B cell (primary cell): ENCODE measurements at regions not wholly inside any gene's neighbourhood (a gene's known extent, or its start where the extent isn't known, plus 50 kb on each side); places are given as distances from the start of the nearest gene placed in this dataset.

ENCODE experiments used
- ATAC-seq: fragments of 200-7000 bp; cut with Tn5 transposase; one replicate; pipeline ENCODE4 v1.10.0; 2021; ENCODE audit warnings: low read depth, mild to moderate bottlenecking, moderate number of reproducible peaks, moderate library complexity
- CTCF ChIA-PET: fragments of 350-600 bp; sonication (Branson Sonifier 250); formaldehyde crosslinking; loops from one replicate; lab custom pipeline; 2021; ENCODE audit warnings: antibody characterized with exemption, inconsistent platforms; lab: Charles Lee
- POLR2A ChIA-PET: fragments of 350-600 bp; sonication (Branson Sonifier 250); formaldehyde crosslinking; loops from one replicate; lab custom pipeline; 2021; ENCODE audit warnings: antibody characterized with exemption; lab: Charles Lee
- DNase-seq: peaks from one replicate; pipeline ENCODE4 v3.0.0; 2013
- H2AFZ ChIP-seq: 2 replicates; pipeline ENCODE4 v1.6.1; 2012; ENCODE audit warnings: mild to moderate bottlenecking, low read depth, low read length; ENCODE audit not compliant: insufficient read depth, poor library complexity, severe bottlenecking
- H3K27ac ChIP-seq, 2 donors: 1 replicate in 1 of 2; 2 replicates in 1 of 2; pipeline ENCODE4 v1.5.1; 2012 to 2013; ENCODE audit warnings: low read length in 2 of 2, mild to moderate bottlenecking in 2 of 2, moderate library complexity in 1 of 2
- H3K27me3 ChIP-seq, 4 experiments: fragments of 200-600 bp in 1 of 4; sonication (generic) in 1 of 4; replicated peaks in 1 of 4; 1 replicate in 2 of 4; 2 replicates in 2 of 4; pipeline versions ENCODE4 v1.6.1 to v1.7.0; 2013 to 2016; ENCODE audit warnings: low read length in 3 of 4, mild to moderate bottlenecking in 2 of 4, mixed read lengths in 1 of 4, moderate library complexity in 1 of 4; ENCODE audit not compliant: insufficient read depth in 4 of 4, control insufficient read depth in 3 of 4; ENCODE audit errors: control extremely low read depth in 1 of 4
- H3K36me3 ChIP-seq, 2 experiments: replicated peaks in 1 of 2; 1 replicate in 1 of 2; 2 replicates in 1 of 2; pipeline versions ENCODE4 v1.6.1 to v1.7.1; 2013; ENCODE audit warnings: low read length in 1 of 2; ENCODE audit not compliant: insufficient read depth in 2 of 2, control insufficient read depth in 1 of 2; ENCODE audit errors: control extremely low read depth in 1 of 2, extremely low read depth in 1 of 2
- H3K4me1 ChIP-seq, 2 donors: fragments of 200-600 bp in 1 of 2; sonication (generic) in 1 of 2; 1 replicate in 1 of 2; 2 replicates in 1 of 2; pipeline versions ENCODE4 v1.5.1 to v1.6.1; 2013 to 2017; ENCODE audit warnings: low read length in 2 of 2; ENCODE audit not compliant: control insufficient read depth in 2 of 2, insufficient read depth in 2 of 2
- H3K4me2 ChIP-seq: replicated peaks from 2 replicates; pipeline ENCODE3; 2012; ENCODE audit warnings: mild to moderate bottlenecking, low read depth, low read length; ENCODE audit not compliant: poor library complexity, severe bottlenecking
- H3K4me3 ChIP-seq, 5 experiments: fragments of 200-600 bp in 1 of 5; sonication (generic) in 1 of 5; 1 replicate in 3 of 5; 2 replicates in 2 of 5; pipeline versions ENCODE4 v1.5.1 to v1.7.0; 2011 to 2016; ENCODE audit warnings: low read length in 4 of 5, mild to moderate bottlenecking in 4 of 5, low read depth in 2 of 5, control low read depth in 1 of 5, moderate library complexity in 1 of 5; ENCODE audit not compliant: insufficient read depth in 1 of 5; ENCODE audit errors: control extremely low read depth in 1 of 5, extremely low read depth in 1 of 5
- H3K79me2 ChIP-seq: fragments of 200-600 bp; sonication (generic); one replicate; pipeline ENCODE4 v1.6.0; 2016; ENCODE audit warnings: low read length; ENCODE audit not compliant: control insufficient read depth, insufficient read depth
- H3K9ac ChIP-seq: fragments of 200-600 bp; sonication (generic); 2 replicates; pipeline ENCODE4 v1.6.1; 2017; ENCODE audit warnings: mild to moderate bottlenecking, low read length, moderate library complexity
- H3K9me3 ChIP-seq, 3 donors: one replicate each; pipeline versions ENCODE4 v1.6.1 to v1.7.1; 2013; ENCODE audit warnings: low read length in 2 of 3; ENCODE audit not compliant: control insufficient read depth in 2 of 3, insufficient read depth in 1 of 3; ENCODE audit errors: control extremely low read depth in 1 of 3
- H4K20me1 ChIP-seq: 2 replicates; pipeline ENCODE4 v1.6.0; 2012; ENCODE audit warnings: mild to moderate bottlenecking, low read length; ENCODE audit not compliant: insufficient read depth, control insufficient read depth, poor library complexity, severe bottlenecking
- H3K27ac Mint-ChIP-seq: one replicate; pipeline ENCODE4 v1.8.0; 2021; ENCODE audit warnings: mixed read lengths
- H3K27me3 Mint-ChIP-seq: one replicate; pipeline ENCODE4 v1.8.0; 2021; ENCODE audit warnings: mixed read lengths
- H3K4me1 Mint-ChIP-seq: one replicate; pipeline ENCODE4 v1.8.0; 2021; ENCODE audit warnings: mixed read lengths
- H3K4me3 Mint-ChIP-seq: one replicate; pipeline ENCODE4 v1.8.0; 2021; ENCODE audit warnings: mixed read lengths
- H3K9me3 Mint-ChIP-seq: one replicate; pipeline ENCODE4 v1.8.0; 2022; ENCODE audit warnings: mixed read lengths; ENCODE audit not compliant: insufficient read depth
- CTCF ChIP-seq: fragments of 200-600 bp; IDR thresholded peaks from one replicate; pipeline ENCODE4 v1.8.0; 2022; ENCODE audit warnings: antibody characterized with exemption, mild to moderate bottlenecking
- EZH2 ChIP-seq: IDR thresholded peaks from 2 replicates; pipeline ENCODE4 v1.6.1; 2012; ENCODE audit warnings: borderline replicate concordance, low read depth, mild to moderate bottlenecking, moderate library complexity, low read length; ENCODE audit not compliant: insufficient read depth, poor library complexity, severe bottlenecking
- WGBS: methylation state at CpG from one replicate; pipeline ENCODE4 v1.1.5; 2013; ENCODE audit warnings: missing lambda C conversion rate; ENCODE audit not compliant: insufficient coverage; 5-methylcytosine and 5-hydroxymethylcytosine counted together
- intact Hi-C: fragments of 100-400 bp; cut with micrococcal nuclease; formaldehyde crosslinking; loops from one replicate; pipeline ENCODE4 v1.10.0; 2022

- Histone ChIP-seq H3K27ac (no peak overlapping the region), H3K79me2 (no peaks in the 10 kb centered on the region), H3K36me3 (no peaks in the 10 kb centered on the region), H4K20me1 (no peaks in the 10 kb centered on the region), H2AFZ (no peak overlapping the region), H3K4me2 (no peak overlapping the region), H3K4me1 (no peaks in the 10 kb centered on the region), H3K27me3 (no peaks in the 10 kb centered on the region), H3K9me3 (no peaks in the 10 kb centered on the region), H3K9ac (no peak overlapping the region), H3K4me3 (no peak overlapping the region)
- no peak for DNase-seq
- no peak overlapping the region for H3K4me3 Mint-ChIP-seq
- TF ChIP-seq CTCF: no peak
- TF ChIP-seq EZH2: no peak
- ATAC-seq: no peak
- WGBS: 40% methylated on average over 1 of the region's 1 CpG
- H3K27me3 Mint-ChIP-seq: no peaks in the 10 kb centered on the region
- CTCF ChIA-PET: interaction anchor here (1.2 kb wide), 1 partner anchor 12 kb away, joined by 3 read pairs; no protein-coding TSS in a partner anchor
- intact Hi-C loops: no loop called here
- no peaks in the 10 kb centered on the region for H3K4me1 Mint-ChIP-seq
- POLR2A ChIA-PET: no interaction called here
- H3K9me3 Mint-ChIP-seq: no peaks in the 10 kb centered on the region
- H3K27ac Mint-ChIP-seq: no peak overlapping the region
Observed at GRCh38 chr3:147895509-147895908, 486.3 kb downstream of the ZIC1 start.

DNA sequence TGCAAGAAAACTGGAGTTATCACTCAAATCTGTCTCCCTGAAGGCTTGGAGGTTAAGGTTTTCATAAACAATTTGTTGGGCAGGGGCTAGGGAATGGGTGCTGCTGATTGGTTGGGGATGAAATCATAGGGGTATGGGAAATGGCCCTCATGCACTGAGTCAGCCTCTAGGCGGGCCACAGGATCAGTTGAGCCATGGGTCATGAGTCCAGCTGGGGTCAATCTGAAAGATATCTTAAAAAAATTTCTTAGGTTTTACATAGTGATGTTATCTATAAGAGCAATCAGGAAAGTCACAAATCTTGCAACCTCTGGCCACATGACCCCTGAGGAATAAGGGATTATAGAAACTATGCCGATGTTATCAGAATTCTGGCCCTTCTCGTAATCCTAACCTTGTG is 491.7 kb downstream of the ZIC1 start:
- Histone ChIP-seq H3K9ac (no peak overlapping the region), H3K79me2 (no peaks in the 10 kb centered on the region), H2AFZ (no peak overlapping the region), H3K27ac (no peak overlapping the region), H3K4me2 (no peak overlapping the region), H4K20me1 (no peaks in the 10 kb centered on the region), H3K36me3 (no peaks in the 10 kb centered on the region), H3K4me3 (no peak overlapping the region), H3K4me1 (no peaks in the 10 kb centered on the region), H3K27me3 (no peaks in the 10 kb centered on the region), H3K9me3 (peaks cover 0 to 3% (median 0%) of the 10 kb centered on the region in 3 donors)
- CTCF ChIA-PET: no interaction called here
- DNase-seq (no peak), ATAC-seq (no peak)
- no peaks in the 10 kb centered on the region for H3K4me1 Mint-ChIP-seq
- no peaks in the 10 kb centered on the region for H3K27me3 Mint-ChIP-seq
- peaks cover 4% of the 10 kb centered on the region for H3K9me3 Mint-ChIP-seq
- 94% methylated on average over 2 of the region's 3 CpGs for WGBS
- no peak overlapping the region for H3K27ac Mint-ChIP-seq
- TF ChIP-seq CTCF: no peak
- TF ChIP-seq EZH2: no peak
- intact Hi-C loops: no loop called here
- no peak overlapping the region for H3K4me3 Mint-ChIP-seq
- POLR2A ChIA-PET: no interaction called here
